Vagina (tissue), 2 donors: ENCODE measurements at regions not wholly inside any gene's neighbourhood (a gene's known extent, or its start where the extent isn't known, plus 50 kb on each side); places are given as distances from the start of the nearest gene placed in this dataset.

Experiments
- DNase-seq, 2 donors: peaks; one replicate each; pipeline ENCODE4 v3.0.0-alpha.2; 2017; ENCODE audit errors: extremely low spot score in 2 of 2
- H3K27ac ChIP-seq: fragments of 200-600 bp; sonication (generic); one replicate; pipeline ENCODE4 v1.5.1; 2019
- H3K27me3 ChIP-seq: fragments of 200-600 bp; sonication (generic); one replicate; pipeline ENCODE4 v1.5.1; 2019
- H3K36me3 ChIP-seq, 2 donors: fragments of 200-600 bp; sonication (generic); one replicate each; pipeline ENCODE4 v1.5.1; 2017 to 2019
- H3K4me1 ChIP-seq: fragments of 200-600 bp; sonication (generic); one replicate; pipeline ENCODE4 v1.5.1; 2019
- H3K4me3 ChIP-seq, 2 donors: fragments of 200-600 bp; sonication (generic); 1 replicate in 1 of 2; 2 replicates in 1 of 2; pipeline ENCODE4 v1.5.1; 2016 to 2019
- H3K9me3 ChIP-seq: fragments of 200-600 bp; sonication (generic); one replicate; pipeline ENCODE4 v1.5.1; 2019
- POLR2A ChIP-seq, 2 donors: fragments of 450-650 bp; IDR thresholded peaks; one replicate each; pipeline ENCODE4 v1.6.1; 2017; ENCODE audit warnings: antibody characterized with exemption in 2 of 2, mild to moderate bottlenecking in 2 of 2, moderate library complexity in 2 of 2
- POLR2AphosphoS5 ChIP-seq, 2 donors: sonication (generic); formaldehyde crosslinking; IDR thresholded peaks; one replicate each; pipeline ENCODE4 v1.9.0; 2017; ENCODE audit warnings: antibody characterized with exemption in 2 of 2, mild to moderate bottlenecking in 2 of 2, low read depth in 1 of 2; ENCODE audit not compliant: insufficient read depth in 1 of 2
- intact Hi-C: fragments of 100-400 bp; cut with DNase I; formaldehyde crosslinking; loops from one replicate; pipeline ENCODE4 v1.15.1; 2023
- TF ChIP-seq, protein P1 (sequence below), 3 experiments: fragments of 450-650 bp in 2 of 3; fragments of 200-600 bp in 1 of 3; sonication (generic) in 1 of 3; IDR thresholded peaks; one replicate each; pipeline ENCODE4 v1.5.1; 2017 to 2019; ENCODE audit warnings: antibody characterized with exemption in 3 of 3, mild to moderate bottlenecking in 2 of 3, moderate library complexity in 2 of 3

DNA sequence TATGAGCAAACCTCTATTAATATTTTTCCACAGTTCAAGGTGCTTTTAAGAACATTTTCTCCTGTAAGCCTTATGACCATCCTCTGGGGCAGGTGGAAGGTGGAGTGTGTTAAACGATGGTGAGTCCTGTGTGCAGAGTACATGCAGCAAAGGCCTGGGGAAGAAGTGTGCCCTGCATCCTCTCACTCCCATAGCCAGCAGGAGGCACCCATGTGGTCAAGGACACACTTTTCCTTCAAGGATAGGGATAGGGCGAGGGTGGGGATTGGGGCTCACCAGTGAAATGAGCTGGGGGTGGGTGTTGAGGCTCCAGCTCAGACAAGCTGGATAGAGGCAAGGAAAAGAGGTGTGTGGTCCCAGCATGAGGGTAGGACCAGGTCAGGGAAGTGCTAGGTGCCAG is 120.8 kb upstream of the KCNE2 start:
- no peak overlapping the region for H3K27ac ChIP-seq
- no peaks in the 10 kb centered on the region for H3K9me3 ChIP-seq
- TF ChIP-seq, protein P1, sequence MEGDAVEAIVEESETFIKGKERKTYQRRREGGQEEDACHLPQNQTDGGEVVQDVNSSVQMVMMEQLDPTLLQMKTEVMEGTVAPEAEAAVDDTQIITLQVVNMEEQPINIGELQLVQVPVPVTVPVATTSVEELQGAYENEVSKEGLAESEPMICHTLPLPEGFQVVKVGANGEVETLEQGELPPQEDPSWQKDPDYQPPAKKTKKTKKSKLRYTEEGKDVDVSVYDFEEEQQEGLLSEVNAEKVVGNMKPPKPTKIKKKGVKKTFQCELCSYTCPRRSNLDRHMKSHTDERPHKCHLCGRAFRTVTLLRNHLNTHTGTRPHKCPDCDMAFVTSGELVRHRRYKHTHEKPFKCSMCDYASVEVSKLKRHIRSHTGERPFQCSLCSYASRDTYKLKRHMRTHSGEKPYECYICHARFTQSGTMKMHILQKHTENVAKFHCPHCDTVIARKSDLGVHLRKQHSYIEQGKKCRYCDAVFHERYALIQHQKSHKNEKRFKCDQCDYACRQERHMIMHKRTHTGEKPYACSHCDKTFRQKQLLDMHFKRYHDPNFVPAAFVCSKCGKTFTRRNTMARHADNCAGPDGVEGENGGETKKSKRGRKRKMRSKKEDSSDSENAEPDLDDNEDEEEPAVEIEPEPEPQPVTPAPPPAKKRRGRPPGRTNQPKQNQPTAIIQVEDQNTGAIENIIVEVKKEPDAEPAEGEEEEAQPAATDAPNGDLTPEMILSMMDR (IDR thresholded peaks at IDR 0.05), result no peak
- TF ChIP-seq POLR2A (IDR thresholded peaks at IDR 0.05), result no peak
- TF ChIP-seq POLR2AphosphoS5 (IDR thresholded peaks at IDR 0.05; ENCODE audit: insufficient read depth in 1 of 2, low read depth in 1 of 2), result no peak
- H3K27me3 ChIP-seq, result no peaks in the 10 kb centered on the region
- intact Hi-C loops, result no loop called here
- no peaks in the 10 kb centered on the region for H3K36me3 ChIP-seq
- no peak overlapping the region for H3K4me3 ChIP-seq
- peak in 1 of 2 donors; percentile 60 for DNase-seq
- no peaks in the 10 kb centered on the region for H3K4me1 ChIP-seq

DNA sequence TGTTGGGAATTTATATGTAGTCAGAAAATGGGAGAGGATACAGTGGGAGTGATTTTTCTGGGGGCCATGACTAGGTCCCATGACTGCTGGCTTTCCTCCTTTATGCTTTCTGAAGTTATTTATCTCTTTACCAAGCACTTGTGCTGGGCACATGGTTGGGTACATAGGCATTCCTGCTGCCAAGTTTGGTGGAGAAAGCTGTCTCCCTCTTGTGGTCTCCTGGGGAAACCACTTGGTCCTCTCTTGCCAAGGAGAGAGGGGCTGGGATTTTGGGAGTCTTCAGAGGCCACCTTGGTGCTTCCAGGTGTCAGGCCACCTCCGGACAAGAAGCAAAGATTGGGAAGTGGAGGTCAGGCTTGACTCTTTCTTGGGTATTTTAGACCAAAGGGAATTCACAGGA is 120.2 kb upstream of the KCNE2 start:
- intact Hi-C loops, result no loop called here
- Histone ChIP-seq H3K27ac (no peak overlapping the region), H3K36me3 (no peaks in the 10 kb centered on the region), H3K9me3 (no peaks in the 10 kb centered on the region), H3K4me1 (no peaks in the 10 kb centered on the region), H3K27me3 (no peaks in the 10 kb centered on the region), H3K4me3 (no peak overlapping the region)
- TF ChIP-seq POLR2AphosphoS5 (IDR thresholded peaks at IDR 0.05; ENCODE audit: insufficient read depth in 1 of 2, low read depth in 1 of 2) (no peak), POLR2A (IDR thresholded peaks at IDR 0.05) (no peak)
- TF ChIP-seq, protein P1 (IDR thresholded peaks at IDR 0.05), result no peak
- DNase-seq, result no peak

DNA sequence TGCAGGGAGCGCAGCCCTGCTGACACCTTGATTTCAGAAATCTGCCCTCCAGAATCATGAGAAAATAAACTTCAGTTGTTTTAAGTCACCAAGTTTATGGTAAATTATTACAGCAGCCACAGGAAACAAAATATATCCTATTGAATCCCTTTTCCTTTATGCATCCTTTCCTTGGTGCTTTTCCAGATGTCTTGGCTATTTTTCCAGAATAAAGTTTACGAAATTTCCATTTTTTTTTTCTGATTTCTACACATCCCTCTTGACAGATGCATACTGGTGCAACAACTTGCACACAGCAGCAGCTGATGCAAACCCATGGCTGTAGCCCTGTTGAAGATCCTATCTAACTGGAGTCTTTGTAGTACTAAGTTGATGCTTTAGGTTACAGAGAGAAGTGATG is 111.1 kb upstream of the KCNE2 start:
- peak in 1 of 2 donors; percentile 25 for DNase-seq
- H3K9me3 ChIP-seq, result peaks cover 5% of the 10 kb centered on the region
- no peaks in the 10 kb centered on the region for H3K27me3 ChIP-seq
- no peak overlapping the region for H3K4me3 ChIP-seq
- no peak overlapping the region for H3K27ac ChIP-seq
- TF ChIP-seq POLR2A (IDR thresholded peaks at IDR 0.05) (no peak), POLR2AphosphoS5 (IDR thresholded peaks at IDR 0.05; ENCODE audit: insufficient read depth in 1 of 2, low read depth in 1 of 2) (no peak)
- TF ChIP-seq, protein P1 (IDR thresholded peaks at IDR 0.05), result no peak
- no peaks in the 10 kb centered on the region for H3K36me3 ChIP-seq
- intact Hi-C loops, result no loop called here
- H3K4me1 ChIP-seq, result no peaks in the 10 kb centered on the region

DNA sequence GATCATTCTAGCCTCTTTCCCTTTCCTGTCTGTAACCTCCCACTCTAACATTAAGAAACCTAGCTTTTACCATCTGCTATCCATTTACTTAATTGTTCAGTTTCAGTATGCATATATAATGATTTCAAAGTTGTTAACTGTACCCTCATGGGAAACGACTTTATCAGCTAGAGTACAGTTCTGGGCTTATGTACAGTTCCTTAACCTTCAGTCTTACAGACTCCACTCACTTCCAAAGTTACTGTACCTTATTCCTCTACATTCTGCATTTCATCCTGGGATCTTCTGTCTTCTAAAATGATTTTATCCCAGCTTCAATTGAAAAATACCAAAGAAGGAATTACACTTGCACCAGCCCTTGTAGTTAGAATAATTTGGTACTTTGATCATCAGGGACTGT is 108.7 kb upstream of the KCNE2 start:
- Histone ChIP-seq H3K36me3 (no peaks in the 10 kb centered on the region), H3K9me3 (peaks cover 5% of the 10 kb centered on the region), H3K4me1 (no peaks in the 10 kb centered on the region), H3K27me3 (no peaks in the 10 kb centered on the region), H3K4me3 (no peak overlapping the region), H3K27ac (no peak overlapping the region)
- TF ChIP-seq POLR2A (IDR thresholded peaks at IDR 0.05) (no peak), POLR2AphosphoS5 (IDR thresholded peaks at IDR 0.05; ENCODE audit: insufficient read depth in 1 of 2, low read depth in 1 of 2) (no peak)
- TF ChIP-seq, protein P1 (IDR thresholded peaks at IDR 0.05), result no peak
- DNase-seq, result no peak
- intact Hi-C loops, result no loop called here

DNA sequence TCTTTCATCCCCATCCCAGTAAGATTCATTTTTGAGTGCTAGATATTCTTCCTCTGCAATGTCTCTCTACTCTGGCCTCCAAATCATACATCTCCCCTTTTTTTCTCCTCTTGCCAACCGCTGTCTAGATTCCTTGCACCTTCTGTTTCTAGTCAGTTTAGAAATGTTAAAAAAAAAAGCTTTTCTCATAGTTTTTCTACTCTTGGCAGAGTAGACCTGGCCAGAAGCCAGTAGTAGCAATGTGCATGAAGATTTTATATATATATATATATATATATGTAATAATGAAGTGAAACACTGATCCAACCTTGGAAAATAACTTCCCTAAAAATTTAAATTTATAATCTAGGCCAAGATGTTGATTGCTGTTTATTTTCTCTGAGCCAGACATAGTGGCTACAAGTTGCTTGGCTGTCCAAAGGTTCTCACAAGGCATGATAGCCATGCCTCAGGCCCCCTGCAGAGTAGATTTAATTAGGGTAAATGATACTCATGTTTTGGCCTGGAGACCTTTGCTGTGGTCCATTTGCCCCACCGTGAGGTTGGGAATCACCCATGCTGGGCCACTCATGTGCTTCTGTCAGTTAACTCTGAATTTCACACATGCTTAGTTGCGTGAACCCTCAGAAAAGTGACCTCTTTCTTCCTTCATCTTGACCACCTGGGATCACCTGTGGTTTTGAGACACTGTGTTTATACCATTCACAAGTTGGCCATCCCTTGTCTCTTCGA is 103.4 kb upstream of the KCNE2 start:
- peak in 1 of 2 donors; percentile 18 for DNase-seq
- H3K4me3 ChIP-seq, result no peak overlapping the region
- intact Hi-C loops, result no loop called here

More for the DNA sequence above, 103.4 kb upstream of the KCNE2 start:
- TF ChIP-seq, protein P1 (IDR thresholded peaks at IDR 0.05), result no peak
- TF ChIP-seq POLR2A (IDR thresholded peaks at IDR 0.05), result no peak
- no peak for TF ChIP-seq POLR2AphosphoS5 (IDR thresholded peaks at IDR 0.05; ENCODE audit: insufficient read depth in 1 of 2, low read depth in 1 of 2)
- H3K27me3 ChIP-seq, result no peaks in the 10 kb centered on the region
- no peak overlapping the region for H3K27ac ChIP-seq
- H3K9me3 ChIP-seq, result no peaks in the 10 kb centered on the region
- H3K36me3 ChIP-seq, result no peaks in the 10 kb centered on the region
- peaks cover 12% of the 10 kb centered on the region for H3K4me1 ChIP-seq
